IPS DF 4.7 (cell line): ENCODE measurements at regions not wholly inside any gene's neighbourhood (a gene's known extent, or its start where the extent isn't known, plus 50 kb on each side); places are given as distances from the start of the nearest gene placed in this dataset.

ENCODE experiments used
- DNase-seq: peaks from one replicate; pipeline ENCODE4 v3.0.0-alpha.2; 2013; ENCODE audit warnings: low spot score; ENCODE audit errors: extremely low read depth

GRCh38 chr7:106806556-106806955, 58.5 kb upstream of the PIK3CG start:
- no peak for DNase-seq

- DNase-seq: no peak
Measured at GRCh38 chr7:106807474-106807873, 57.6 kb upstream of the PIK3CG start.

GRCh38 chr7:106808967-106809635, 56.0 kb upstream of the PIK3CG start:
- no peak for DNase-seq

DNA sequence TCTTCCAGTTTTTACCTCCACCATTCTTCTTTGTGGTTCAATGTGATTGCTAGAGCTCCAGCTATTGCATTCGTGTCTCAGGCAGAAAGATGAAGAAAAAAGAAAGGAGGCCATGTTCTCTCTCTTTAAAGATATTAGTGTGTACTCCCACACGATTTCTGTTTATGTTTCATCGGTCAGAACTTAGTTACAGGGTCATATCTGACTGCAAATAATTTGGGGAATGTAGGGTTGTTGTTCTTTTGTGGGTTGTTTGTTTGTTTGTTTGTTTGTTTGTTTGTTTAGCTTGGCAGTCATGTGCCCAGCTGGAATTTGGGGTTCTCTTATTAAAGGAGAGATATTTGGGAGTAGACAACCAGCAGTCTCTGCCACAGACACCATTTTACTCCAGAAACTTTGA, 53.6 kb upstream of the PIK3CG start:
- DNase-seq: no peak

GRCh38 chr7:106812027-106812643, 52.9 kb upstream of the PIK3CG start:
- DNase-seq: no peak

GRCh38 chr7:106813705-106814305, 51.3 kb upstream of the PIK3CG start:
- no peak for DNase-seq

DNA sequence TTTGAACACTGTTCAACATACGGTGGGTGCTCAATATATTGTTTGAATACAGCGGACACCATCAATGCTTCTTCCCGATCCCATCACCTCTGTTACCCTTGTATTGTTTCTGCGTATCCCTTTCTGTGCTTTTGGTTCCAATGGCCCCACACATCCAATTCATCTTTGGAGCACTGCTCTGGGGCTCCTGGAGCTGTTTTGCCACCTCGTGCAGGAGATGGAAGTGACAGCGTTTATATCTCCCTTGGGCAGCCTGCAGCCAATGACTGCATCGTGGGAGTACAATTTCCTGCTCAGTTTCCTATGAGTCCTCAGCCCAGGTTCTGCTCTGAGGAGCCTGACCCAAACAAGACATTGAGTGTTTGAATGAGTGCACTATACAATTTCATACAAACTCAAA, 50.2 kb upstream of the PIK3CG start:
- DNase-seq: no peak
